DMS 273 (cell line): ENCODE measurements at regions not wholly inside any gene's neighbourhood (a gene's known extent, or its start where the extent isn't known, plus 50 kb on each side); places are given as distances from the start of the nearest gene placed in this dataset.

Source experiments
- DNase-seq: peaks from one replicate; lab custom pipeline; 2025; ENCODE audit not compliant: unreplicated experiment; lab: John Stamatoyannopoulos, UW

DNA sequence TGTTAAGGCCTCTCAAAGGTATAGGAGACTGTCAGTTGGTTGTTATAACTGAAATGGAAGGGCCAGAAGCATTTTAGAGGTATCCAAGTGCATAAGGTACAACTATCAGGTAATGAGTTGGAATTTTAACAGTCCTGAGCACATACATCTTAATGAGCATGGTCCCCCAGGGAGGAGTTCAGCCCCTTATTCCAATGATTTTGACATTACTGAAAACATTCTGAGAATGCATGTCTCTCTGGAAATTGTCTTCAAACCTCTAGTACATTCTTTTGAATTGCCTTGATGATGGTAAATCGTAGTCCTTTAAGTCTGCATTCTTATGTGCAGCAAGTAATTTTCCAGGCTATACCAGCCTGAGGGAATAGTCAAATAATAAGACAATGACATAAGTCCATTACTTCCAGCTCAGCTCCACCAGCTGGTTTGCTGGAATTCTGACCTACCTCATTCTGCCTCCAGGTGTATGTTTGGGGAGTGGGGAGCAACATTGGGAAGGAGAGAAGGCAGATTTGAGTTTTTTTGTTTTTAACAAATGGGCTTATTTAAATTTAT lies 239.2 kb downstream of the MSRB3 start:
- DNase-seq: no peak

DNA sequence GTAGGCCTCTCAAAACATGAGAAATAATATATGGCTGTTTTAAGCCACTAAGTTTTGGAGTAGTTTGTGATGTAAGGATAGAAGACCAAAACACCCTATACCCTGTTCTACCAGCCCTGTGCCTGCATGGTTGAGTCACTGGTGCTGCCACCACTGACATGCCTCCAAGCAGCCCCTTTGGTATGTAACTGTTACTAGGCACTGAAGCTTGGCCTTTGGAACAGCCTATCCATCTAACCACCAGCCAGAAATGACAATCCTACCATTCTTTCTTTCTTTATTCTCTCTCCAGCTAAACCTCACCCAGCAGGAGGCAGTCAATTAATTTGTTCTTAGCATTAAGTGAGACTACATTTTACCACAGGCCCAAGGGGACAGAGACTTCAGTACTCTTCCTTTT lies 240.3 kb downstream of the MSRB3 start:
- no peak for DNase-seq

DNA sequence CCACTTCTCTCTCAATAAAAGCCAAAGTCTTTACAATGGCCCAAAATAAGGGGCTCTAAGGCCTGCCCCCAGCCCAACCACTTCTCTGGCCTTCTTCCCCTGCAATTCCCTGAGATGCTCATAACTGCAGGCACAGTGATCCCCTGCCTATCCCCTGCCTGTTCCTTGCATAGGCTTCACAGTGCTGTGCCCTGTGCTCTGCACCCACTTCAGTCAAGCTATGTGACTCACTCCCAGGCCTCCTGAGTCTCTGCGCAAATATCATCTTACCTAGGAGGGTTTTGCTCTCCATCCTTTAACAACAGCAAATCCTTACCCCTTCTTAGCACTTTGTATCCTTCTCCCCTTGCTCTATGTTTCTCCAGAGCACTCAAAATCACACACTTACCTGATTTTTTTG lies 242.2 kb downstream of the MSRB3 start:
- no peak for DNase-seq

DNA sequence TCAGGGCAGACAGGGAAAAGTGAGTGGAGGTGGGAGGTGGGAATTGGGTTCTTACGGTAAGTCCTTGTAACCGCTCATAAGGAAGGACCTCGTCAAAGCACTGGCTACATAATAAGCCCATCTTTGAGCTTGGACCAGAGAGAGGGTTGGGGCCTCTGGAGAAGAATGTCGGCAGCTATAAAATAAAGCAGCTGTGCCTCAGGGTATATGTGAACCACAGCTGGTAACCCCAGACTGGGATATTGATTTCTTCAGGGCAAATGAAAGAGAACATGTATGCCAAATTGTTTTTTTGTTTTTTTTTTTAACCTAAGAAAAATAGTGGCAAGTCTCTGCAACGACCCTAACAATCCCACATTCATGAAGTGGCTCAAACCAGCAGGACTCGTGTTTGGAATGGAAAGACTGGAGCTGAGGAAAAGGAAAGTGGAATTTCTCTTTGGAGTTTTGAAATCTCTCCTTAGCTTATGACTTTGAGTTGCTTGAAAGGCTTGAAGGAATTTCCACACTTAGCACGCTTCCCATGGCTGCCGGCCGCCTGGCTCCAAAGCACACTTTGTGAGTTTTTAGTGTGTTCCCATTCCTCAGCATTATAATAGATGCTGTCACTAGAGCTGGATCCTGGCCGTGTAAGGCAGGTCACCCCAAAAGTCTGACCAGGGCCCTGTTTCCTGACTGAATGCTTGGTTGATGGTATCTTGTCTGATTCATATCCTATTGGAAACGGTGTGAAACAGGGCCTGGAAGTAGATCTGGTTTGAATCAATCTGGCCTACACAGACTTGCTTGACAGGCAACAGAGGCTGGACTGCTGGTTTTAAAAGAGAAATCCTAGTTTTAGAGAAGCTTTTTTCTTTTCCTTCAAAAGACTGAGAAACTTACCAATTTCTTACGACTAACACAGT lies 244.7 kb downstream of the MSRB3 start:
- DNase-seq: no peak

GRCh38 chr12:65524666-65525065 lies 246.2 kb downstream of the MSRB3 start:
- DNase-seq: no peak

GRCh38 chr12:65525491-65526141 lies 247.1 kb downstream of the MSRB3 start:
- DNase-seq: no peak

DNA sequence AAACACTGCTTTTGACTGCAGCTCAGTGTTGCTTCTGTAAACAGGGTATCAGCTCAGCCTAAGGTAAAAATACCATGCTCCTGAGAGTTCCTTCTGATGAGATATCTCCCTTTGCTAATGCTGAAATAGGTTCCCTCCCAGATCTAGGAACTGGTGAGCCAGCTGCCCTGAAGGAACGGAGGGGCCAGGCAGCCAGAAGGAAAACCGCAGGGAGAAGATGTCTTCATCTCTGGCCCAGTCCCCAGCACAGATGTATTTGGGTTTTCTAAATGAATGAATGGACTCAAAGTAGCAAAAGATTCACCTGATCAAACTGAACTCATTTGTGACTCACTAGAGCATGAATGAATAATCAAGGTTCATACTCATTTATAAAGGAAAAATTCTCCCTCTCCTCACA lies 247.8 kb downstream of the MSRB3 start:
- DNase-seq: no peak

- DNase-seq: no peak
These were observed 249.6 kb downstream of the MSRB3 start for GRCh38 chr12:65528127-65528526.

GRCh38 chr12:65529106-65529505 lies 250.6 kb downstream of the MSRB3 start:
- DNase-seq: no peak

DNA sequence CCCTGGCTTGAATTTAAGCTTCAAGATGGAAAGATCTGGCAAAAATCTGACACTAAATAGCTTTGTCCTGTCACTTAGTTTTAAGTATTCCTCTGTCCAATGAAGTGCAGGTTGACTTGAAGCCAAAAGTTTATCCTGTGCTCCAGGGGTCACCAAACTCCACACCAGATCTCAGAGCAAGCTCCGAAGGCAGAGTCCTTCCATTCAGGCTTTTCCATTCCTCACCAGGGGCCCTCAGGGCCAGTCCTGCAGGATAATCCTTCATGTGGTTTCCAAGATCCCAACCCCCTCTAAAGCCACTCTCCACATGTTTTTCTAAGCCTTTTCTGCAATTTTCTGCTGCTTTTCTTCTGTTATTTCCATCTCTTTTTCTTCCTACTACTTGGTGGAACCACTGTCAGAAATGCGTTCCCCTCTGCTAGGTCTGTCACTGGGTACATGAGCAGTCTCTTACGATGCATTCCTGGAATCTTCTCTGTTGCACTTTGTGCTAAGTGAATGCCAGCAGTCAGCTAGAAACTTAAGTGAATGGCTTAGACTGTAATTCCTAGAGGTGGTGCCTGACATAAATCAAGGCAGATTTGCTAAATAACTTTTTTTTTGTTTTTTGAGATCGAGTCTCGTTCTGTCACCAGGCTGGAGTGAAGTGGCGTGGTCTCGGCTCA lies 251.4 kb downstream of the MSRB3 start:
- no peak for DNase-seq

- DNase-seq: no peak
These were observed 253.7 kb downstream of the MSRB3 start for GRCh38 chr12:65532162-65532561.

- DNase-seq: no peak
These were observed 254.3 kb downstream of the MSRB3 start for GRCh38 chr12:65532764-65533163.

- no peak for DNase-seq
These were observed 254.8 kb downstream of the MSRB3 start for GRCh38 chr12:65533177-65533883.

DNA sequence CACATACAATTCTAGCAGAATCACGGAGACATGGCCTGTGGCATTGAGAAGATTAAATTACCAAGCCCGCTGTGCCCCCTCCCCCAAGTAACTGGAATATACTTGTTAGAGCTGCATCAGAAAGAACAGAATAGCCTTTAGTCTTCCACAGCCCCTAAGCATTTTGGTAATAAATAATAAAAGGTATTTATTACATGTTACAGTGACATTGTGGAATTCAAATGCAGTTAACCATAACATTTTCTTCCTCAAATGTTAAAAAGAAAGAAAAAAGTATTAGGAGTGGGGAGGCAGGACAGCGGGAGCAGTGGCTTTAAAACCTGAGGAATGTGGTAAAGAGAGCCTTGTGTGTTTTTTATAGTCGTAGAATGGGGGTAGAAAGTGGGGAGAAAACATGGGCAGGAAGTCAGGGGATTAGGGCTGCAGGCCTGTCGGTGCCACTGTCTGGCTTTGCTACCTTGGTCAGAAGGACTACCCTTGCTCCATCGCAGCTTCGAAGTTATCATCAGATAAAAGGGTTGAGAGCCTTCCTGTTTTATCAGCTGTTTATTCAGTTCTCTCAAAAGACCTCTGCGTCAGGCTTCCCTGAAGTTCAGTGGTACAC lies 255.9 kb downstream of the MSRB3 start:
- no peak for DNase-seq

DNA sequence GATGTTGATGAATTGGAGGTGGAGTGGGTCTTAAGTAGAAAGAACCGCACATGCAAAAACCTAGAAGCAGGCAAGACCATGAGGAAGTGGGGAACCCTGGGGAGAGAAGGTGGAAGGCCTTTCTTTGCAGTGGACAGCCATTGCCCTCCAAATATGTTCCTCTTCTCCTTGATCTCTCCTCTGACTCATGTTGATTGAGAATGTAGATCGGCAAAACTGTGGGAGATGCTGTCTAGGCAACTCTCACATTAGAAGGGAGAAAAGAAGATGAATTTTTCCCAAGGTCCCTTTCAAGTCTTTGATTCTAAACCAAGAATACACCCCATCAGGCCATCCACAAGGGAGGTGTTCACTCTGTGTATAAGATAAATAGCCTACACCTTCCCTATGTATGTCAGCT lies 257.5 kb downstream of the MSRB3 start:
- DNase-seq: no peak

DNA sequence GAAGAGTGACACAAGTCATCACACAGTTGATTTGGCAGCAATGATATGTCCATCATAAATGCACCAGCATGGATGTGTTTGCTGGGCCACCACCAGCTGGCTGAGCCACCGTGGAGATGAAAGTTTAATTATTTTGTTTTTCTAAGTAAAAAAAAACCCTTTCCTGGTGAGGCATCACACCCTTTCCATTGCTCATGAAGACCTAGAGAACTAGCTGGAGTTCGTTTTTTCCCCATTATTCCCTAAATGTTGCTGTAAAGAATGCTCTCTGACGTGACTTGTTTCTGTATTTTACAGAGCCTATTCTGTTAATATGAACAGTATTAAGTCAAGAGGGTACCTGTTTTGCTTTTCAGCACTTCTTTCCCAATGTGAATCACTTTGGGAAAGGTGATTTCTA lies 257.9 kb downstream of the MSRB3 start:
- DNase-seq: no peak

GRCh38 chr12:65536876-65537681 lies 258.6 kb downstream of the MSRB3 start:
- DNase-seq: no peak

DNA sequence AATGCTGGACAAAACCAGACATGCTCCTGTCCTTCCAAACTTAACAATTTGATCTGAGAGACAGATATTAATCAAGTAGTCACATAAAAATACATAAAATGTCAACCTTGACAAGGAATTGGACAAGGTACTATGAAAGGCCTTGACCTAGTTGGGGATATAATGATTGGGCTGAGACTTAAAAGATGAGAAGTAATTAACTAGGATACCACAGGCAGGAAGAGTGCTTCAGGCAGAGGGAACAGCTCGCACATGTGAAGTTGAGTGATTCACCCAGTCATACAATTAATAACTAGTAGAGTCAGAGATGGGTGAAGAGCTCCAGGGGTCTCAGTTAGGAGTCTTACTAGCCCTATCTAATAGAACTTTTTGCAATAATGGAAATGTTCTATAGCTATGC lies 259.5 kb downstream of the MSRB3 start:
- no peak for DNase-seq

DNA sequence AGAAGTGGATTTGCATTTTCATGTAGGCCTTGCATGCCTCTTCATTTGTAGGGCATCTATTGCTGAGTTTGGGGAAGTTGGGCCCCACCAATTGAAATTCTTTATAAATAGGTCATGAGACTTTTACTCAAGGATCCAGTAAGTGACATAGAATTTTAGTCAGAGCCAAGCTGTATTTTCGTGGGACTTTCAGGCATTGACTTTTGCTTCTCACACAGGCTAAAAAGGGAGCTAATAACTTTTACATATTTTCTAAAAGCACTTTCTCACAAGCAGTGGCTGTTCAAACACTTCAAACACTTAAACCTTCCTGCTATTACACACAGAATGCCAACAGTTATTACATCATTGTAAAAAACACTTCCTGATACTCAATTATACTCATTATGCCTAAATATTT lies 260.5 kb downstream of the MSRB3 start:
- no peak for DNase-seq

DNA sequence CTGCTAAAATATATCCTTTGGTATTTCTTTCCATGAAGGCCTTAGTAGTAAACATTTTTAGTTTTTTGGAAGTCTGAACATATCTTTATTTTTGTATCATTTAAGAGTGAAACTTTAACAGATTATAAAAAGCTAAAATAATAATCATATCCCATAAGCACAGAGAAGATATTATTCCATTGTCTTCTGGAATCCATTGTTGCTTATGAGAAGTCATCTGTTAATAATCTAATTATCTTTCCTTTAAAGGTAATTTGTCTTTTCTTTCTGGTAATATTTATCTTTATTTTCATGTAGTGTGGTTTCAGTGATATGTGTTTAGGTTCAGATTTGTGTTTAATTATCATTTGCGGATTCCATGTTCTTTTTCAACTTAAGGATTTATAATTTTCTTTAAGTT lies 261.7 kb downstream of the MSRB3 start:
- DNase-seq: no peak
